MG63 (cell line): ENCODE measurements at regions not wholly inside any gene's neighbourhood (a gene's known extent, or its start where the extent isn't known, plus 50 kb on each side); places are given as distances from the start of the nearest gene placed in this dataset.
"Not testable (repeated sequence)": the region's sequence is repeated elsewhere in the genome, so short reads cannot be mapped to it uniquely, and the experiment has no call there.

Experiments used
- DNase-seq: peaks from one replicate; pipeline ENCODE4 v3.0.0-alpha.2; 2020
- H3K27me3 ChIP-seq: fragments of 250-450 bp; sonication (Bioruptor Pico); 2 replicates; pipeline ENCODE4 v1.5.1; 2020; ENCODE audit warnings: mild to moderate bottlenecking, moderate library complexity
- H3K36me3 ChIP-seq: fragments of 250-450 bp; sonication (Bioruptor Pico); 2 replicates; pipeline ENCODE4 v1.5.1; 2020; ENCODE audit warnings: mild to moderate bottlenecking, moderate library complexity
- H3K4me3 ChIP-seq: fragments of 250-450 bp; sonication (Bioruptor Pico); 2 replicates; pipeline ENCODE4 v1.5.1; 2020; ENCODE audit warnings: mild to moderate bottlenecking, moderate library complexity
- H3K9me3 ChIP-seq: fragments of 250-450 bp; sonication (Bioruptor Pico); 2 replicates; pipeline ENCODE4 v1.5.1; 2020; ENCODE audit warnings: mild to moderate bottlenecking, moderate library complexity

DNA sequence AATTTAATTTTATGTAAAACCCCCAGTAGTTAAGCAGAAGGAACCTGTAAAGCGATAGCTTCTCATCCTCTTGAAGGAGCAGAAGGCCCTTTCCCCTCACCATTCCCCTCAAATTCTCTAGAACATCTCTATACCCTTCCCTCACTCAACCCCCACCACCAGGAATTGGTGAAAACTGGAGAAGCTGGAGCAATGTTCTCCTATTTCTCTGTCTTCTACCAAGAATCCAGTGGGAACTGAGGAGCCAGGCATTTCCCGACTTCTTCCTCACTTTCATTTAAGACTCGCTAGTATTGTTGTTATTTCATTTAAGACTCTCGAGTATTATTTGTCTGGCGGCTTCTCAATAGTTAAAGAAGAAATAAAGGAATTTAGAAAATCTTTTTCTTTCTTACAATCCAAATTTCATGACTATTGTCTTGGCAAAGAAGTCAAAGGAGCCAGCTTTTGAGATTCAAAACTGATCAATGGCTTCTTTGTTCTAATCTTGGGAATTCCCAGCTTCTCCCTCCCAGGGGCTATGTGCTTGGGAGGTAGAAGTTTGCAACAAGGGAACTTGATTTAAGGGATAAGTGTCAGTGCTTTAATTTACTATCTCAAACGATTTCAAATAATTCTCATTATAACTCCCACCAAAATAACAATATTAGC lies 253.3 kb upstream of the ADGRL2 start:
- DNase-seq = no peak
- H3K27me3 ChIP-seq = no peaks in the 10 kb centered on the region; the same call in 1 of the 2 replicates
- no peak overlapping the region for H3K4me3 ChIP-seq
- H3K36me3 ChIP-seq = no peaks in the 10 kb centered on the region
- H3K9me3 ChIP-seq = no peaks in the 10 kb centered on the region

- H3K36me3 ChIP-seq = no peaks in the 10 kb centered on the region
- H3K9me3 ChIP-seq = no peaks in the 10 kb centered on the region
- H3K27me3 ChIP-seq = no peaks in the 10 kb centered on the region; the same call in 1 of the 2 replicates
- H3K4me3 ChIP-seq = no peak overlapping the region
- DNase-seq = no peak
Observed at GRCh38 chr1:81545734-81546133, 255.0 kb upstream of the ADGRL2 start.

- H3K9me3 ChIP-seq = no peaks in the 10 kb centered on the region
- no peak for DNase-seq
- H3K36me3 ChIP-seq = no peaks in the 10 kb centered on the region
- H3K27me3 ChIP-seq = no peaks in the 10 kb centered on the region; the same call in 1 of the 2 replicates
- no peak overlapping the region for H3K4me3 ChIP-seq
Observed at GRCh38 chr1:81543764-81544163, 257.0 kb upstream of the ADGRL2 start.

- Histone ChIP-seq H3K27me3 (no peaks in the 10 kb centered on the region), H3K4me3 (no peak overlapping the region), H3K9me3 (no peaks in the 10 kb centered on the region), H3K36me3 (no peaks in the 10 kb centered on the region)
- DNase-seq = no peak
Observed at GRCh38 chr1:81542196-81542595, 258.5 kb upstream of the ADGRL2 start.

- no peaks in the 10 kb centered on the region for H3K36me3 ChIP-seq
- no peak overlapping the region for H3K4me3 ChIP-seq
- H3K9me3 ChIP-seq = no peaks in the 10 kb centered on the region
- no peak for DNase-seq
- H3K27me3 ChIP-seq = no peaks in the 10 kb centered on the region
Observed at GRCh38 chr1:81540216-81540615, 260.5 kb upstream of the ADGRL2 start.

DNA sequence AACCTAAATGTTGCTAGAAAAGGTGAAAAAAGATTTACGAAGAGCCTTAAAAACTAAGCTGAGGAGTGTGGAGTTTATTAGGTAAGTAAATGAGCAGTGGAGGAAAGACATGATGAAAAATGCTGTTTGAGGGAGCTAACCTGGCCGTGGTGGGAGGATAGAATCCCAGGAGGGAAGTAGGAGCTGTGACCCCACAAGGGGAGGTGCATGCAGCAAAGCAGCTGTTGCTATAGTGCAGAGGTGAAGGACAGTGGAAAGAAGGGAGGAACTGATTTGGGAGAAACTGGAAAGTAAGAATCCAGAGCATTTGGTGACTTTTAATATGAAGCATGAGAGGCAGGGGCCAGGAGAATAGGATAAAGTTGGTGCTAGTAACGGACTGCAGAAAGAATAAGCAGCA lies 271.7 kb upstream of the ADGRL2 start:
- Histone ChIP-seq H3K4me3 (no peak overlapping the region), H3K27me3 (no peaks in the 10 kb centered on the region), H3K36me3 (no peaks in the 10 kb centered on the region), H3K9me3 (no peaks in the 10 kb centered on the region)
- no peak for DNase-seq

DNA sequence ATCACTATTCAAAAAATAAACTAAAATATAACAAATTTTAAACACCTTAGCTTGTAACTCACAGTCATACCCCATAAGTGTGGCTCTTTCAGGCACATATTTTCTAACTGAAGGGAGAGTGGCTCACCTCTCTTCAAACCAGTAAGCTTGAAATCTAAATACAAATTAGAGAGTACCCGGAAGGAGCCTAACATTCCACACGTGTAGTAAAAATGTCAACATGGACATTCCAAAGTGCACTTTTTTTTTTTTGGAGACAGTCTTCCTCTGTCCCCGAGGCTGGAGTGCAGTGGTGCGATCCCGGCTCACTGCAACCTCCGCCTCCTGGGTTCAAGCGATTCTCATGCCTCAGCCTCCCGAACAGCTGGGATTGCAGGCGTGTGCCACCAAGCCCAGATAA lies 275.6 kb upstream of the ADGRL2 start:
- H3K27me3 ChIP-seq = no peaks in the 10 kb centered on the region
- no peaks in the 10 kb centered on the region for H3K9me3 ChIP-seq
- H3K4me3 ChIP-seq = no peak overlapping the region
- no peaks in the 10 kb centered on the region for H3K36me3 ChIP-seq
- DNase-seq = no peak

GRCh38 chr1:81519987-81520386 lies 280.7 kb upstream of the ADGRL2 start:
- DNase-seq = no peak
- H3K4me3 ChIP-seq = no peak overlapping the region
- no peaks in the 10 kb centered on the region for H3K36me3 ChIP-seq
- H3K9me3 ChIP-seq = no peaks in the 10 kb centered on the region
- no peaks in the 10 kb centered on the region for H3K27me3 ChIP-seq

- Histone ChIP-seq H3K4me3 (no peak overlapping the region), H3K27me3 (no peaks in the 10 kb centered on the region), H3K9me3 (no peaks in the 10 kb centered on the region), H3K36me3 (no peaks in the 10 kb centered on the region)
- no peak for DNase-seq
Observed at GRCh38 chr1:81517987-81518386, 282.7 kb upstream of the ADGRL2 start.

DNA sequence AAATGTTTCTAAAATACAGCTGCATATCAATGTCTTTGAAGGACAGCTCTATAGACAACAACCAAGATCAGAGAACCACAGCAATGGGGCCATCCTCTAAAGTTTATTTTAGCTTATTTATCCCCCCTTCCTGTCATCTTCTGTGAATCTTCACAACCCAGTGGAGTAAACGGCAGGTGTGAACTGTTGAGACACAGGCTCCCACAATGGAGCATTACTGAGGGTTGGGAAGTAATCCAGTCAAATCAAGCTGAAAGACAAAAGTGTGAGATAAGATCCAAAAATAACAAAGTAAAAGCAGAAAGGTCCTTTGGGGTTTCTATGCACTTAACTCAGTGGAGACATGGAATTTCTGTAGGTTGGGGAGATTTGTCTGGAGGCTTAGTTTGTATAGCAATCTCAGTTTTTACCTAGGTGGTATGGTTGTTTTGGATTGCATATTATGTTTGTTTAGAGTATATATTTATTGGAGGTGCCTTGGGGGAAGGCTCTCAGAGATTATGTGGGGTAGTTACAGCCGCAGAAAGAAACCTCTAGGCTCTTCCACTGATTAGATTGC lies 286.9 kb upstream of the ADGRL2 start:
- Histone ChIP-seq H3K9me3 (no peaks in the 10 kb centered on the region), H3K36me3 (no peaks in the 10 kb centered on the region)
- DNase-seq = no peak

DNA sequence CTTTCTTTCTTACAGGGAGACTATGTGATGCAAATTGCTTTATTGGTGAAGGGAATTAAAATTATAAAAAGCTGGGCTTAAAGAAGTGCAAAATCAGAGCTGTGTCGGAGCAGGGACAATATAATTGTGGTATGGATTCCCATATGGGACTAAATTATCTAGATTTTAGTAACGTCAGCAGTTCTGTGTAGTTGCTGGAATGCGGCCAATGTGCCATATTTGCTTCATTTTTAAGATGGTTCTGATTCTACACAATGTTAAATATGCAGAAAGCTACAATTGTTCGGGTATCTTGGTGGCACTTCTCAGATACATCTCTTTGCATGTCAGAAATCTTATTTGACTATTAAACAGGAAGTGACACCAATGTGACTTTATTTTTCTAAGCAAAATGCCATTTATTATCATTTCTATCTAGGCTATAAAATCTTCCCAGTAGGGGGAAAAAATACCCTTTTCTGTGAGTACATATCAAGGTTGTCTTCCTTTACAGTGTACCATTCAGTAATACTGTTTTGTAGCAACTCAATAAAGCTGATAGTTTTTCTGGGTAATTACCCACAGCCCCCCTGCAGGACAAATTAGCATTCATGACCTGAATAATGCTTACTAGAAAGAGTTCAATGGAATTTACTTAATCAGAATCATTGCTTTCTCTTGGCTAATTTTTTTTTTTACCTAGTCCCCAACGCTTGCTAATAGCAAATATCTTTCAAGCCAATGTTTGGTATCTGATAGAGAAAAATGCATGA lies 288.3 kb upstream of the ADGRL2 start:
- no peaks in the 10 kb centered on the region for H3K27me3 ChIP-seq
- H3K4me3 ChIP-seq = no peak overlapping the region
- DNase-seq = no peak
- no peaks in the 10 kb centered on the region for H3K36me3 ChIP-seq
- no peaks in the 10 kb centered on the region for H3K9me3 ChIP-seq

More for the DNA sequence above, 286.9 kb upstream of the ADGRL2 start:
- no peak overlapping the region for H3K4me3 ChIP-seq
- H3K27me3 ChIP-seq = no peaks in the 10 kb centered on the region

- H3K4me3 ChIP-seq = no peak overlapping the region
- no peaks in the 10 kb centered on the region for H3K36me3 ChIP-seq
- no peak for DNase-seq
- no peaks in the 10 kb centered on the region for H3K27me3 ChIP-seq
- H3K9me3 ChIP-seq = no peaks in the 10 kb centered on the region
Observed at GRCh38 chr1:81511281-81511680, 289.5 kb upstream of the ADGRL2 start.

- no peak overlapping the region for H3K4me3 ChIP-seq
- no peaks in the 10 kb centered on the region for H3K36me3 ChIP-seq
- H3K9me3 ChIP-seq = no peaks in the 10 kb centered on the region
- DNase-seq = no peak
- H3K27me3 ChIP-seq = no peaks in the 10 kb centered on the region
Observed at GRCh38 chr1:81510701-81511100, 290.0 kb upstream of the ADGRL2 start.

- H3K27me3 ChIP-seq = no peaks in the 10 kb centered on the region
- H3K9me3 ChIP-seq = no peaks in the 10 kb centered on the region
- no peak overlapping the region for H3K4me3 ChIP-seq
- no peaks in the 10 kb centered on the region for H3K36me3 ChIP-seq
- no peak for DNase-seq
Observed at GRCh38 chr1:81509594-81509993, 291.1 kb upstream of the ADGRL2 start.

DNA sequence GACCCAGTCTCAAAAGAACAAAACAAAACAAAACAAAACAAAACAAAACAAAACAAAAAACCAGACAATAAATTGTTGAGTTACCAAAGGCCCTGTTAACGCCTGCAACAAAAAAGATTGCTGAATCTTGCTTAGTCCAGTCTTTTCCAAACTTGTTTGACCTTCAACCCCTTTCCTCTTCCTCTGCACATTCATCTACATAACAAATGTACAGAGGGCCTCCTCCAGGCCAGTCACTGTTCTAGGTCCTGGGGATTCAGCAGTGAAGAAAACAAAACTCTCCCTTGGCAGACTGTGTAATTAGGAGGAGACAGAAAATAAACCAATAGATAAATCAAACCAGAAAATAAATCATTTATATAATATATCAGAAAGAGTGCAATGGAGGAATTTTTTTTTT lies 294.0 kb upstream of the ADGRL2 start:
- H3K9me3 ChIP-seq = no peaks in the 10 kb centered on the region
- no peaks in the 10 kb centered on the region for H3K27me3 ChIP-seq
- H3K36me3 ChIP-seq = no peaks in the 10 kb centered on the region
- no peak overlapping the region for H3K4me3 ChIP-seq
- no peak for DNase-seq

DNA sequence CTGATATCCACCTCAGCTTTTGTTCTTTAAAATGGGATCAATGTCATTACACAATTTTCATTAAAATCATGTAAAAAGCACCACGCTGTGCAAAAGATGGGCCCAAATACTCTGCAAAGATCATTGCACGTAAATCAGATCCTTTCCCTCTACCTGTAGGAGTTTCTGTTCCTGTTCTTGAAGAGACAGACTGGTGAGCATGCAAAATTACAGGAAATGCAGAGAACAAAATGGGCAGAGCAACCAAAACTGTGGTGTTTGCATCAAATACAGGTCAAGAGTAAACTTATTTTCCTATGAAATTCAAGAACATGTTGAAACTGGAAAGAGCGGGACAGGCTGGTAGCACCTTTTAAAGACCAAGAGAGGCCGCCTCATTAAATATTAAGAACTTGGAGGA lies 294.9 kb upstream of the ADGRL2 start:
- no peaks in the 10 kb centered on the region for H3K36me3 ChIP-seq
- DNase-seq = no peak
- no peak overlapping the region for H3K4me3 ChIP-seq

DNA sequence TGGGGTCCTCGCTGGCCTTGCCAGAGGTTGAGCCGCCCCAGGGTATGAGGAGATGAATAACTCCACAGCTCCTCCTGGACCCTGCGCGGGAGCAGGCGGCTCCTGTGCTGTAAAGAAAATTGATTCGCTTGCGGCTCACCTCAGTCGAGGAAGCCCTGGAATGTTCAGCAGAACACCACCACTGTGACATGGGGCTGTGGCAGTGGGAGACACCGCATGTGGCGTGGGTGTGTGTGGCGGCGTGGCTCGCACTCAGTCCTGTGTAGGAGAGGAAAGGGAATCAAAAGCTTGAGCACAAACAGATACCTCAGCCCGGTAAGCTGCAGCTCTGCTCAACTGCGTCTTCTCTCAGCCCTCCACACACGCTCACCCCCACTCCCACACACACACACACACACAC lies 295.9 kb upstream of the ADGRL2 start:
- not testable (repeated sequence) for H3K27me3 ChIP-seq, H3K4me3 ChIP-seq, DNase-seq, H3K36me3 ChIP-seq, H3K9me3 ChIP-seq

More for the DNA sequence above, 294.9 kb upstream of the ADGRL2 start:
- Histone ChIP-seq H3K9me3 (no peaks in the 10 kb centered on the region), H3K27me3 (no peaks in the 10 kb centered on the region)

GRCh38 chr1:81502705-81503104 lies 298.0 kb upstream of the ADGRL2 start:
- H3K9me3 ChIP-seq, H3K27me3 ChIP-seq, DNase-seq, H3K4me3 ChIP-seq, H3K36me3 ChIP-seq: not testable (repeated sequence)
